PC-3 (cell line): ENCODE measurements at regions not wholly inside any gene's neighbourhood (a gene's known extent, or its start where the extent isn't known, plus 50 kb on each side); places are given as distances from the start of the nearest gene placed in this dataset.

Source experiments
- ATAC-seq: fragments of 200-7000 bp; cut with Tn5 transposase; 2 replicates; pipeline ENCODE4 v1.9.1; 2020; ENCODE audit warnings: mild to moderate bottlenecking, moderate library complexity
- BruUV-seq: library from RNA; stranded (reverse); fragments of 400-500 nt; replicated peaks from 2 replicates; lab custom pipeline; 2021; lab: Mats Ljungman, UMichigan
- CTCF ChIA-PET: fragments of 300-600 bp; sonication (Branson Sonifier 250); formaldehyde crosslinking; loops from one replicate; lab custom pipeline; 2022; ENCODE audit warnings: antibody characterized with exemption; lab: Charles Lee
- POLR2A ChIA-PET: fragments of 300-600 bp; sonication (Branson Sonifier 250); formaldehyde crosslinking; loops from one replicate; lab custom pipeline; 2022; ENCODE audit warnings: antibody characterized with exemption; ENCODE audit not compliant: unreplicated experiment; lab: Charles Lee
- DNase-seq: peaks from one replicate; pipeline ENCODE4 v3.0.0-alpha.2; 2015
- H2AFZ ChIP-seq: fragments of 300-600 bp; sonication (generic); 2 replicates; pipeline ENCODE4 v1.6.0; 2016; ENCODE audit warnings: antibody characterized with exemption, low read length
- H3F3A ChIP-seq: fragments of 300-600 bp; sonication (generic); one replicate; pipeline ENCODE4 v1.6.0; 2017; ENCODE audit warnings: antibody characterized with exemption, low read length, control low read depth, mild to moderate bottlenecking; ENCODE audit not compliant: unreplicated experiment
- H3K27ac ChIP-seq: fragments of 300-600 bp; sonication (generic); 2 replicates; pipeline ENCODE4 v1.5.1; 2016; ENCODE audit warnings: mild to moderate bottlenecking, low read length
- H3K27me3 ChIP-seq: fragments of 300-600 bp; sonication (generic); 2 replicates; pipeline ENCODE4 v1.6.1; 2016; ENCODE audit warnings: low read length, mixed read lengths
- H3K36me3 ChIP-seq: fragments of 300-600 bp; sonication (generic); 2 replicates; pipeline ENCODE4 v1.6.1; 2016; ENCODE audit warnings: low read depth, mixed run types, low read length, mixed read lengths
- H3K4me1 ChIP-seq: fragments of 300-600 bp; sonication (generic); 2 replicates; pipeline ENCODE4 v1.5.1; 2016; ENCODE audit warnings: low read length; ENCODE audit not compliant: insufficient read depth
- H3K4me2 ChIP-seq: fragments of 300-600 bp; sonication (generic); 2 replicates; pipeline ENCODE4 v1.6.0; 2016; ENCODE audit warnings: low read length
- H3K4me3 ChIP-seq: fragments of 300-600 bp; sonication (generic); 2 replicates; pipeline ENCODE4 v1.5.1; 2016; ENCODE audit warnings: mild to moderate bottlenecking, low read length, mixed read lengths
- H3K79me2 ChIP-seq: fragments of 300-600 bp; sonication (generic); 2 replicates; pipeline ENCODE4 v1.6.1; 2017; ENCODE audit warnings: low read length, mixed read lengths
- H3K9ac ChIP-seq: fragments of 300-600 bp; sonication (generic); 2 replicates; pipeline ENCODE4 v1.6.0; 2016; ENCODE audit warnings: mild to moderate bottlenecking, low read length
- H3K9me2 ChIP-seq: fragments of 300-600 bp; sonication (generic); replicated peaks from 2 replicates; pipeline ENCODE4 v1.6.1; 2016; ENCODE audit warnings: mixed run types, low read length, mixed read lengths
- H3K9me3 ChIP-seq: fragments of 300-600 bp; sonication (generic); 2 replicates; pipeline ENCODE4 v1.6.1; 2016; ENCODE audit warnings: low read length, mixed read lengths
- H4K20me1 ChIP-seq: fragments of 300-600 bp; sonication (generic); 2 replicates; pipeline ENCODE4 v1.6.1; 2016; ENCODE audit warnings: low read length, mixed read lengths
- EZH2 ChIP-seq: fragments of 300-600 bp; sonication (generic); IDR thresholded peaks from one replicate; pipeline ENCODE4 v1.6.1; 2017; ENCODE audit warnings: antibody characterized with exemption, mild to moderate bottlenecking, low read length; ENCODE audit not compliant: unreplicated experiment
- EZH2phosphoT487 ChIP-seq: fragments of 300-600 bp; sonication (generic); IDR thresholded peaks from 2 replicates; pipeline ENCODE4 v1.6.1; 2018; ENCODE audit warnings: mild to moderate bottlenecking, antibody characterized with exemption, low read length, borderline replicate concordance
- intact Hi-C: fragments of 100-400 bp; cut with micrococcal nuclease; formaldehyde crosslinking; loops from 2 replicates; pipeline ENCODE4 v1.9.0; 2023
- TF ChIP-seq, protein P1 (sequence below): fragments of 300-600 bp; sonication (generic); conservative IDR thresholded peaks from 2 replicates; pipeline ENCODE4 v1.5.1; 2017; ENCODE audit warnings: antibody characterized with exemption, low read depth, mild to moderate bottlenecking, low read length

DNA sequence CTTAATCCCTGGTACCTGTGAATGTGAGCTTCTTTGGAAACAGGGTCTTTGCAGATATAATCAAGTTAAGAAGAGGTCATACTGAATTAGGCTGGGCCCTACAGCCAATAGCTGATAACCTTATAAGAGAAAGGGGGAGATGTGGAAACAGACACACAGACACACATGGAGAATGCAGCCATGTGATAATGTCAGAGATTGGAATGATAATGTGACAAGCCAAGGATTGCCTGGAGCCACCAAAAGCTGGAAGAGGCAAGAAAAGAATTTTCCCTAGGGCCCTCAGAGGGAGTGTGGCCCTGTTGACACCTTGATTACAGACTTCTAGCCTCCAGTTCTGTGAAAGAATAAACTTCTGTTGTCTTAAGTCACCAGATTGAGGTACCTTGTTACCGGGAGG, 114.5 kb upstream of the SOD1 start:
- no peak overlapping the region for H3K9ac ChIP-seq
- H3F3A ChIP-seq, result no peaks in the 10 kb centered on the region
- intact Hi-C loops, result no loop called here
- no peaks in the 10 kb centered on the region for H3K36me3 ChIP-seq
- H3K4me1 ChIP-seq, result no peaks in the 10 kb centered on the region
- no peaks in the 10 kb centered on the region for H3K9me2 ChIP-seq
- H2AFZ ChIP-seq, result no peak overlapping the region
- CTCF ChIA-PET, result no interaction called here
- no peak for DNase-seq
- POLR2A ChIA-PET, result no interaction called here
- no peaks in the 10 kb centered on the region for H3K9me3 ChIP-seq
- no peak for ATAC-seq
- H3K27ac ChIP-seq, result no peak overlapping the region
- no peak overlapping the region for H3K4me3 ChIP-seq
- H4K20me1 ChIP-seq, result no peaks in the 10 kb centered on the region
- H3K4me2 ChIP-seq, result no peak overlapping the region
- no TSS peak for BruUV-seq
- H3K79me2 ChIP-seq, result no peaks in the 10 kb centered on the region
- no peaks in the 10 kb centered on the region for H3K27me3 ChIP-seq
- TF ChIP-seq, protein P1, sequence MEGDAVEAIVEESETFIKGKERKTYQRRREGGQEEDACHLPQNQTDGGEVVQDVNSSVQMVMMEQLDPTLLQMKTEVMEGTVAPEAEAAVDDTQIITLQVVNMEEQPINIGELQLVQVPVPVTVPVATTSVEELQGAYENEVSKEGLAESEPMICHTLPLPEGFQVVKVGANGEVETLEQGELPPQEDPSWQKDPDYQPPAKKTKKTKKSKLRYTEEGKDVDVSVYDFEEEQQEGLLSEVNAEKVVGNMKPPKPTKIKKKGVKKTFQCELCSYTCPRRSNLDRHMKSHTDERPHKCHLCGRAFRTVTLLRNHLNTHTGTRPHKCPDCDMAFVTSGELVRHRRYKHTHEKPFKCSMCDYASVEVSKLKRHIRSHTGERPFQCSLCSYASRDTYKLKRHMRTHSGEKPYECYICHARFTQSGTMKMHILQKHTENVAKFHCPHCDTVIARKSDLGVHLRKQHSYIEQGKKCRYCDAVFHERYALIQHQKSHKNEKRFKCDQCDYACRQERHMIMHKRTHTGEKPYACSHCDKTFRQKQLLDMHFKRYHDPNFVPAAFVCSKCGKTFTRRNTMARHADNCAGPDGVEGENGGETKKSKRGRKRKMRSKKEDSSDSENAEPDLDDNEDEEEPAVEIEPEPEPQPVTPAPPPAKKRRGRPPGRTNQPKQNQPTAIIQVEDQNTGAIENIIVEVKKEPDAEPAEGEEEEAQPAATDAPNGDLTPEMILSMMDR, result no peak
- TF ChIP-seq EZH2phosphoT487 (no peak), EZH2 (no peak)

DNA sequence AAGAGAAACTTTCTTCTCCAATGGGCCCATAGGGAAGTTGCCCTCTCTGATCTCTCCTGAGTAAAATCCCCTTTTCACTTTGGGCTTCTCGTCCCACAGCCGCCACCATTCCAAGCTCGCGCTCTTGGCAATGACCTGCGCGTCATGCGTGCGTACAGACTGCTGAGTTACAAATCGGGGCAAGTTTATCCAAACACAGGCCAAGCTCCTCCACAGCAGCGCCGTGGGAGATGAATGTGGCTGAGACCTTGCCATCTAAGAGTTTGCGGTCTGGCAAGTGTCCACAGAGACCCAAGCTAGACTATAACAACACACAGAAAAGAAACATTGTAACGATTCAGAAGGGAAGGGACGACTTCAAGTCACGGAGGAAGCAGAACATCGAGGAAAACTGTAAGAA, 116.3 kb upstream of the SOD1 start:
- POLR2A ChIA-PET, result no interaction called here
- H3K9ac ChIP-seq, result no peak overlapping the region

DNA sequence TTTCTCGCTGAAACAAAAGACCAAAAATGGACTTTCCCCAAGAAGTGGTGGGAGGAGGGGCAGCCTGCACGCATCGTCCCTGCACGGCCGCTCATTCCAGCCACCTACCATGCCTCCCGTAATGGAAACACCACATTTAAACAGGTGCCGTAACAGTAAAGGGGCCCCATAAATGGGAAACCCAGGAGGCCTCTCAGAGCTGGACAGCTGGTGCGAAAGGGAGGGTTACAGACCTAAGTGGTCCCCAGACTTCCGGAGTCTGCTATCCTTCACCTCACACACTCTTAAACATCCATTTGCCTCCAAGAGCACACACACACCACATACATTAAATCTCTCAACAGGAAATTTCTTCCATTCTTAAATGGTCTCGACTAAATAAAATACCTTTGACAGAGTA, 120.7 kb upstream of the SOD1 start:
- CTCF ChIA-PET, result no interaction called here

More for the DNA sequence above, 116.3 kb upstream of the SOD1 start:
- ATAC-seq, result no peak
- TF ChIP-seq, protein P1, result no peak
- TF ChIP-seq EZH2, result no peak
- TF ChIP-seq EZH2phosphoT487, result no peak
- no peak overlapping the region for H3K4me2 ChIP-seq
- H3F3A ChIP-seq, result no peaks in the 10 kb centered on the region
- no peak for DNase-seq
- H3K79me2 ChIP-seq, result no peaks in the 10 kb centered on the region
- H3K9me2 ChIP-seq, result no peaks in the 10 kb centered on the region
- H4K20me1 ChIP-seq, result no peaks in the 10 kb centered on the region
- no peaks in the 10 kb centered on the region for H3K4me1 ChIP-seq
- H3K27ac ChIP-seq, result no peak overlapping the region
- intact Hi-C loops, result no loop called here
- BruUV-seq, result no TSS peak
- H3K9me3 ChIP-seq, result no peaks in the 10 kb centered on the region
- H3K27me3 ChIP-seq, result no peaks in the 10 kb centered on the region
- no peak overlapping the region for H2AFZ ChIP-seq
- CTCF ChIA-PET, result no interaction called here
- H3K4me3 ChIP-seq, result no peak overlapping the region
- H3K36me3 ChIP-seq, result no peaks in the 10 kb centered on the region

More for the DNA sequence above, 120.7 kb upstream of the SOD1 start:
- intact Hi-C loops, result no loop called here
- Histone ChIP-seq H3K9me3 (no peaks in the 10 kb centered on the region), H3K79me2 (no peaks in the 10 kb centered on the region), H3K4me2 (no peak overlapping the region), H3K36me3 (no peaks in the 10 kb centered on the region), H3K9ac (no peak overlapping the region), H3K27me3 (no peaks in the 10 kb centered on the region), H2AFZ (no peak overlapping the region), H3K9me2 (no peaks in the 10 kb centered on the region), H3K4me3 (no peak overlapping the region), H3K4me1 (no peaks in the 10 kb centered on the region), H3K27ac (no peak overlapping the region), H4K20me1 (no peaks in the 10 kb centered on the region), H3F3A (no peaks in the 10 kb centered on the region)
- ATAC-seq (no peak), DNase-seq (no peak)
- TF ChIP-seq EZH2phosphoT487, result no peak
- TF ChIP-seq, protein P1, result no peak
- no peak for TF ChIP-seq EZH2
- POLR2A ChIA-PET, result no interaction called here
- BruUV-seq, result no TSS peak
